HEK293 (cell line): ENCODE measurements at regions not wholly inside any gene's neighbourhood (a gene's known extent, or its start where the extent isn't known, plus 50 kb on each side); places are given as distances from the start of the nearest gene placed in this dataset.

Source experiments
- CTCF ChIP-seq: fragments of 450-650 bp; formaldehyde crosslinking; IDR thresholded peaks from 2 replicates; pipeline ENCODE4 v1.5.1; 2016; ENCODE audit warnings: missing biosample characterization, missing genetic modification characterization
- MEIS1 ChIP-seq: sonication (generic); formaldehyde crosslinking; IDR thresholded peaks from 2 replicates; pipeline ENCODE4 v1.8.1; 2022; ENCODE audit warnings: missing genetic modification reagents, mild to moderate bottlenecking, borderline replicate concordance
- PATZ1 ChIP-seq: fragments of 450-650 bp; formaldehyde crosslinking; IDR thresholded peaks from 2 replicates; pipeline ENCODE4 v1.5.1; 2016; ENCODE audit warnings: missing biosample characterization, missing genetic modification characterization
- SETDB1 ChIP-seq: IDR thresholded peaks from one replicate; pipeline ENCODE4 v1.6.1; 2017; ENCODE audit warnings: mild to moderate bottlenecking, low read length, moderate library complexity, mixed read lengths; ENCODE audit not compliant: insufficient read length
- ZBTB10 ChIP-seq: fragments of 450-650 bp; formaldehyde crosslinking; IDR thresholded peaks from 2 replicates; pipeline ENCODE4 v1.5.1; 2016; ENCODE audit warnings: missing biosample characterization, missing genetic modification characterization
- ZBTB21 ChIP-seq: fragments of 450-650 bp; formaldehyde crosslinking; IDR thresholded peaks from 2 replicates; pipeline ENCODE4 v1.5.1; 2017; ENCODE audit warnings: missing biosample characterization, missing genetic modification characterization
- ZFP69B ChIP-seq: fragments of 450-650 bp; formaldehyde crosslinking; IDR thresholded peaks from 2 replicates; pipeline ENCODE4 v1.5.1; 2016; ENCODE audit warnings: missing biosample characterization, missing genetic modification characterization
- ZNF24 ChIP-seq: fragments of 450-650 bp; formaldehyde crosslinking; IDR thresholded peaks from 2 replicates; pipeline ENCODE4 v1.5.1; 2016; ENCODE audit warnings: missing biosample characterization, missing genetic modification characterization
- ZNF510 ChIP-seq: fragments of 450-650 bp; formaldehyde crosslinking; IDR thresholded peaks from 2 replicates; pipeline ENCODE4 v1.5.1; 2018; ENCODE audit warnings: mild to moderate bottlenecking, missing genetic modification characterization, missing biosample characterization; ENCODE audit not compliant: insufficient replicate concordance
- ZNF544 ChIP-seq: fragments of 450-650 bp; formaldehyde crosslinking; IDR thresholded peaks from 2 replicates; pipeline ENCODE4 v1.5.0; 2017; ENCODE audit warnings: missing biosample characterization, missing genetic modification characterization
- ZNF571 ChIP-seq: fragments of 450-650 bp; formaldehyde crosslinking; IDR thresholded peaks from 2 replicates; pipeline ENCODE4 v1.5.0; 2017; ENCODE audit warnings: missing biosample characterization, missing genetic modification characterization
- ZNF623 ChIP-seq: fragments of 450-650 bp; formaldehyde crosslinking; IDR thresholded peaks from 2 replicates; pipeline ENCODE4 v1.5.1; 2016; ENCODE audit warnings: missing biosample characterization, missing genetic modification characterization
- TF ChIP-seq, protein P1 (sequence below): fragments of 450-650 bp; formaldehyde crosslinking; optimal IDR thresholded peaks from 2 replicates; pipeline ENCODE3; 2016; ENCODE audit warnings: missing biosample characterization, mild to moderate bottlenecking, missing genetic modification characterization
- TF ChIP-seq, protein P2 (sequence below): fragments of 450-650 bp; formaldehyde crosslinking; IDR thresholded peaks from 2 replicates; pipeline ENCODE4; 2016; ENCODE audit warnings: missing biosample characterization, missing genetic modification characterization

DNA sequence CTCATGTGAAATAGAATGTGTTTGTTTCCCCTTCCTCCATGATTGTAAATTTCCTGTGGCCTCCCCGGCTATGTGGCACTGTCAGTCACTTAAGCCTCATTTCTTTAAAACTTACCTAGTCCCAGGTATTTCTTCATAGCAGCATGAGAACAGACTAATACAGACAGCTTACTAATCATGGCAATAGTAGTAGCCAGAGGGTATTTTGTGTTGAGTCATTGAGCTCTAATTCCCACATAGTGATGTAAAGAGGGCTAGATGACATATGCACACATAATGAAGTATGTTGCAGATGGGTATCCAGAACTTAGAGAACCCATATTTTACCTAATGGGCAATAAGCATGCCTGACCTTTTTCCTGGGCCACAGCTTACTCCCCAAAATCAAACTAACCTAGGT lies 1197.2 kb downstream of the PCDH7 start:
- no peak for TF ChIP-seq ZNF510 (tag by site-specific recombination)
- TF ChIP-seq, protein P1, sequence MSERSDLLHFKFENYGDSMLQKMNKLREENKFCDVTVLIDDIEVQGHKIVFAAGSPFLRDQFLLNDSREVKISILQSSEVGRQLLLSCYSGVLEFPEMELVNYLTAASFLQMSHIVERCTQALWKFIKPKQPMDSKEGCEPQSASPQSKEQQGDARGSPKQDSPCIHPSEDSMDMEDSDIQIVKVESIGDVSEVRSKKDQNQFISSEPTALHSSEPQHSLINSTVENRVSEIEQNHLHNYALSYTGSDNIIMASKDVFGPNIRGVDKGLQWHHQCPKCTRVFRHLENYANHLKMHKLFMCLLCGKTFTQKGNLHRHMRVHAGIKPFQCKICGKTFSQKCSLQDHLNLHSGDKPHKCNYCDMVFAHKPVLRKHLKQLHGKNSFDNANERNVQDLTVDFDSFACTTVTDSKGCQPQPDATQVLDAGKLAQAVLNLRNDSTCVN (tag by site-specific recombination), result no peak
- no peak for TF ChIP-seq CTCF (tag by site-specific recombination)
- no peak for TF ChIP-seq ZBTB10 (tag by site-specific recombination)
- TF ChIP-seq ZBTB21 (tag by site-specific recombination), result no peak
- TF ChIP-seq SETDB1, result no peak
- no peak for TF ChIP-seq PATZ1 (tag by site-specific recombination)
- no peak for TF ChIP-seq ZFP69B (tag by site-specific recombination)
- TF ChIP-seq, protein P2, sequence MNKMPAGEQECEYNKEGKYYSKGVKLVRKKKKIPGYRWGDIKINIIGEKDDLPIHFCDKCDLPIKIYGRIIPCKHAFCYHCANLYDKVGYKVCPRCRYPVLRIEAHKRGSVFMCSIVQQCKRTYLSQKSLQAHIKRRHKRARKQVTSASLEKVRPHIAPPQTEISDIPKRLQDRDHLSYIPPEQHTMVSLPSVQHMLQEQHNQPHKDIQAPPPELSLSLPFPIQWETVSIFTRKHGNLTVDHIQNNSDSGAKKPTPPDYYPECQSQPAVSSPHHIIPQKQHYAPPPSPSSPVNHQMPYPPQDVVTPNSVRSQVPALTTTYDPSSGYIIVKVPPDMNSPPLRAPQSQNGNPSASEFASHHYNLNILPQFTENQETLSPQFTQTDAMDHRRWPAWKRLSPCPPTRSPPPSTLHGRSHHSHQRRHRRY (tag by site-specific recombination), result no peak
- no peak for TF ChIP-seq ZNF623 (tag by site-specific recombination)
- TF ChIP-seq ZNF24 (tag by site-specific recombination), result no peak
- TF ChIP-seq ZNF571 (tag by site-specific recombination), result no peak
- no peak for TF ChIP-seq ZNF544
- no peak for TF ChIP-seq MEIS1
